IMR-90 (cell line): ENCODE measurements at regions not wholly inside any gene's neighbourhood (a gene's known extent, or its start where the extent isn't known, plus 50 kb on each side); places are given as distances from the start of the nearest gene placed in this dataset.

Experiments
- ATAC-seq: fragments of 200-7000 bp; cut with Tn5 transposase; 2 replicates; pipeline ENCODE4 v1.9.1; 2020; ENCODE audit warnings: low read depth, mild to moderate bottlenecking, moderate library complexity
- BruUV-seq: library from RNA; stranded (reverse); fragments of 400-500 nt; replicated peaks from 2 replicates; lab custom pipeline; 2021; lab: Mats Ljungman, UMichigan
- CTCF ChIA-PET: fragments of 300-600 bp; formaldehyde crosslinking; extraction: SDS; loops from one replicate; lab custom pipeline; 2021; ENCODE audit warnings: antibody characterized with exemption; lab: Yijun Ruan, JAX
- POLR2A ChIA-PET: fragments of 300-600 bp; sonication (Branson Sonifier 250); formaldehyde crosslinking; loops from one replicate; lab custom pipeline; 2022; ENCODE audit warnings: antibody characterized with exemption; ENCODE audit not compliant: unreplicated experiment; lab: Charles Lee
- DNase-seq: peaks from one replicate; pipeline ENCODE4 v3.0.0; 2013
- H2AFZ ChIP-seq: replicated peaks from 2 replicates; pipeline ENCODE3; 2013; ENCODE audit warnings: low read length, mild to moderate bottlenecking; ENCODE audit not compliant: poor library complexity
- H2AK5ac ChIP-seq: 2 replicates; pipeline ENCODE4 v1.6.1; 2013; ENCODE audit warnings: low read depth, low read length, inconsistent platforms
- H2AK9ac ChIP-seq: replicated peaks from 2 replicates; pipeline ENCODE3; 2013; ENCODE audit warnings: mild to moderate bottlenecking, low read depth, low read length, moderate library complexity; ENCODE audit not compliant: poor library complexity
- H2BK120ac ChIP-seq: 2 replicates; pipeline ENCODE4 v1.6.1; 2013; ENCODE audit warnings: low read depth, low read length, inconsistent platforms
- H2BK15ac ChIP-seq: 3 replicates; pipeline ENCODE4 v1.6.1; 2013; ENCODE audit warnings: low read depth, low read length, inconsistent platforms
- H2BK20ac ChIP-seq: 2 replicates; pipeline ENCODE4 v1.6.1; 2013; ENCODE audit warnings: low read depth, mild to moderate bottlenecking, inconsistent platforms, low read length, moderate library complexity
- H2BK5ac ChIP-seq: 2 replicates; pipeline ENCODE4 v1.6.1; 2013; ENCODE audit warnings: mild to moderate bottlenecking, low read depth, low read length, inconsistent platforms; ENCODE audit not compliant: poor library complexity, severe bottlenecking
- H3K14ac ChIP-seq: replicated peaks from 2 replicates; pipeline ENCODE4 v1.6.1; 2013; ENCODE audit warnings: low read depth, low read length, inconsistent platforms
- H3K18ac ChIP-seq: 2 replicates; pipeline ENCODE4 v1.6.1; 2013; ENCODE audit warnings: low read depth, low read length, control low read depth
- H3K23ac ChIP-seq: 2 replicates; pipeline ENCODE4 v1.6.1; 2013; ENCODE audit warnings: low read depth, low read length, inconsistent platforms
- H3K27ac ChIP-seq: 2 replicates; pipeline ENCODE4 v1.5.1; 2013; ENCODE audit warnings: mild to moderate bottlenecking, control low read depth, low read length; ENCODE audit not compliant: insufficient read depth
- H3K27me3 ChIP-seq: 2 replicates; pipeline ENCODE4 v1.6.1; 2013; ENCODE audit warnings: low read length; ENCODE audit not compliant: control insufficient read depth, insufficient read depth
- H3K36me3 ChIP-seq: 2 replicates; pipeline ENCODE4 v1.6.1; 2013; ENCODE audit warnings: low read length, mixed read lengths; ENCODE audit not compliant: control insufficient read depth, insufficient read depth
- H3K4ac ChIP-seq: 2 replicates; pipeline ENCODE4 v1.6.1; 2013; ENCODE audit warnings: low read depth, low read length, inconsistent platforms
- H3K4me1 ChIP-seq: 2 replicates; pipeline ENCODE4 v1.6.1; 2013; ENCODE audit warnings: low read length, mixed read lengths; ENCODE audit not compliant: control insufficient read depth, insufficient read depth
- H3K4me2 ChIP-seq: 2 replicates; pipeline ENCODE4 v1.6.1; 2013; ENCODE audit warnings: low read depth, mild to moderate bottlenecking, control low read depth, low read length, moderate library complexity
- H3K4me3 ChIP-seq: 2 replicates; pipeline ENCODE4 v1.5.1; 2013; ENCODE audit warnings: low read depth, mild to moderate bottlenecking, control low read depth, low read length, moderate library complexity; ENCODE audit not compliant: insufficient read depth
- H3K56ac ChIP-seq: 2 replicates; pipeline ENCODE4 v1.6.1; 2013; ENCODE audit warnings: low read length, inconsistent platforms; ENCODE audit not compliant: insufficient read depth; ENCODE audit errors: extremely low read depth
- H3K79me1 ChIP-seq, 2 experiments: 2 replicates each; pipeline ENCODE4 v1.6.1; 2013; ENCODE audit warnings: low read length in 2 of 2, inconsistent platforms in 1 of 2, low read depth in 1 of 2
- H3K9ac ChIP-seq: 2 replicates; pipeline ENCODE4 v1.6.1; 2013; ENCODE audit warnings: low read depth, low read length, control low read depth
- H3K9me1 ChIP-seq: 2 replicates; pipeline ENCODE4 v1.6.1; 2013; ENCODE audit warnings: low read length, inconsistent platforms; ENCODE audit not compliant: insufficient read depth
- H3K9me3 ChIP-seq: 2 replicates; pipeline ENCODE4 v1.6.1; 2013; ENCODE audit warnings: low read length; ENCODE audit not compliant: control insufficient read depth, insufficient read depth
- H4K20me1 ChIP-seq: 2 replicates; pipeline ENCODE4 v1.6.1; 2013; ENCODE audit warnings: low read length, inconsistent platforms; ENCODE audit not compliant: insufficient read depth
- H4K5ac ChIP-seq: 2 replicates; pipeline ENCODE4 v1.6.1; 2013; ENCODE audit warnings: mild to moderate bottlenecking, low read depth, low read length, control low read depth
- H4K8ac ChIP-seq, 2 experiments: 2 replicates each; pipeline ENCODE4 v1.6.1; 2013; ENCODE audit warnings: low read depth in 2 of 2, low read length in 2 of 2, control low read depth in 1 of 2, inconsistent platforms in 1 of 2
- H4K91ac ChIP-seq: 2 replicates; pipeline ENCODE4 v1.6.1; 2013; ENCODE audit warnings: low read depth, low read length, inconsistent platforms; ENCODE audit not compliant: insufficient read depth
- BHLHE40 ChIP-seq: fragments of 150-350 bp; IDR thresholded peaks from 2 replicates; pipeline ENCODE4 v1.6.1; 2016; ENCODE audit warnings: mild to moderate bottlenecking, low read depth, low read length
- CHD1 ChIP-seq: IDR thresholded peaks from 2 replicates; pipeline ENCODE4 v1.6.1; 2012; ENCODE audit warnings: low read depth, low read length, improper control_type of control experiment
- WGBS, 2 experiments: methylation state at CpG; one replicate each; pipeline versions ENCODE4 v1.1.5 to v1.1.7; 2013; ENCODE audit warnings: missing lambda C conversion rate in 2 of 2; ENCODE audit not compliant: insufficient read length in 1 of 2; ENCODE audit errors: extremely low coverage in 2 of 2; 5-methylcytosine and 5-hydroxymethylcytosine counted together
- dilution Hi-C: fragments of 300-500 bp; cut with HindIII; formaldehyde crosslinking; loops from one replicate; pipeline ENCODE4 v1.14.3; 2018; ENCODE audit warnings: low sequenced_read_pairs; ENCODE audit not compliant: unreplicated experiment
- in situ Hi-C: fragments of 300-500 bp; cut with MboI; formaldehyde crosslinking; loops from 3 replicates; pipeline ENCODE4 v1.14.3; 2019; ENCODE audit warnings: low sequenced_read_pairs, inconsistent platforms, mixed read lengths
- intact Hi-C: fragments of 100-400 bp; cut with micrococcal nuclease; formaldehyde crosslinking; loops from 2 replicates; pipeline ENCODE4 v1.10.0; 2022

DNA sequence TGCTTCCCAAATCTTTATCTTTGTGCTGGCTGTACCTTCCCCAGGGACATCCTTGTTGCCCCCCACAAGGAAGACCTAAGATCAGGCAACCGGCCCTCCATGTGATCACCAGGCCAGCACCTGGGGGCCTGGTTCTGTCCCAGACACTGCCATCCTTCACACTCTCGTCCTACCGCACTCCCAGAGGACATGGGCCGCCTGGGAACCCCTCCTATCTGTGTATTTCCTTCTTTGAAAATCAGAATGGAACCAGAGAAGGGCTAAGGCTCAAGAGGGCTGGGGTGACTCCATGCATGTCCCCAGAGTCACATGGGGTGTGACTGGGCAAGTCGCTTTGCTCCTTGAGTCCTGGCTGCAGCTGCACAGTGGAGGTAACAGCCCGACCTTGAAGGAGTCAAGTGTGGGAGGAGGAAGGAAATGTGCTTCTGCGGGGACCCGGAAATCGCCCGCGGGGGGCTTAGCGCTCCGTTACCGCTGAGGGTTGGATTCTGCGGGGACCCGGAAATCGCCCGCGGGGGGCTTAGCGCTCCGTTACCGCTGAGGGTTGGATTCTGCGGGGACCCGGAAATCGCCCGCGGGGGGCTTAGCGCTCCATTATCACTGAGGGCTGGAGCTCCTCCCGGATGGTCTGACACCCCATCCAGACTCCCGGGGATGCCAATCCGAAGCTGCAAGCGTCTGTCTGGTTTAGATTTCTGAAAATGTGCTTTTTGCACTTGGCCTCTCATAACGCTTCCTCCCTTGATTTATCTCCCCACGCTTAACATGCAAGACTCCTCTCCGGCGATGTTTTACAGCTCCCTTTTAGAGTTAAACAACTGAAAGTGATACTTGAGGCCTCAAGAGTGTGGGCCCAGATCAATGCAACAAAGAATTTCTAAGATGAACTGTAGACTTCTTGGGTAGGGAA lies 278.9 kb downstream of the NPHP4 start (continued):
- TF ChIP-seq CHD1, result no peak

DNA sequence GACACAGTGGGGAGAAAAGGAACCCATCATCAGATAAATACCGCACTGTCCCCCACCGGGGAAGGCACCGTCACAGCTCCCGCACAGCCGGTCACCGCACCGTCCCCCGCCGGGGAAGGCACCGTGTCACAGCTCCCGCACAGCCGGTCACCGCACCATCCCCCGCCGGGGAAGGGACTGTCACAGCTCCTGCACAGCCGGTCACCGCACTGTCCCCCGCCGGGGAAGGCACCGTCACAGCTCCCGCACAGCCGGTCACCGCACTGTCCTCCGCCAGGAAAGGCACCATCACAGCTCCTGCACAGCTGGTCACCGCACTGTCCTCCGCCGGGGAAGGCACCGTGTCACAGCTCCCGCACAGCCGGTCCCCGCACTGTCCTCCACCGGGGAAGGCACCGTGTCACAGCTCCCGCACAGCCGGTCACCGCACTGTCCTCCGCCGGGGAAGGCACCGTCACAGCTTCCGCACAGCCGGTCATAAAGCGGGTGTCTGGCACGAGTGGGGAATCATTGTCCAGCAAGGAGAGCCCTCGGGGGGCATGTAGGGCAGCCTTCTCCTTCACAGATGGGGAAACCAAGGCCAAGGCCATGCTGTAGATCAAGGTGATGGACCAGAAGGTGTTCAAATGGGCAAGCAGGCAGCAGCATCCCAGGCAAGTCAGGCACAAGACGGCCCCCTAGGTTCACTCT lies 280.1 kb downstream of the NPHP4 start:
- no peaks in the 10 kb centered on the region for H4K20me1 ChIP-seq
- H3K14ac ChIP-seq, result no peak overlapping the region
- H3K79me1 ChIP-seq, result no peaks in the 10 kb centered on the region
- H3K4me3 ChIP-seq, result no peak overlapping the region
- H2BK120ac ChIP-seq, result no peak overlapping the region
- H3K27ac ChIP-seq, result no peak overlapping the region
- no peak overlapping the region for H4K5ac ChIP-seq
- no peak overlapping the region for H3K4ac ChIP-seq
- H2BK15ac ChIP-seq, result no peak overlapping the region
- TF ChIP-seq BHLHE40, result no peak
- intact Hi-C loops (no loop called here), dilution Hi-C loops (no loop called here), in situ Hi-C loops (no loop called here)
- ChIA-PET CTCF (no interaction called here), POLR2A (no interaction called here)
- no peak overlapping the region for H3K4me2 ChIP-seq
- no peak overlapping the region for H2BK5ac ChIP-seq
- H2AK5ac ChIP-seq, result no peak overlapping the region
- no peak overlapping the region for H3K23ac ChIP-seq
- peaks cover 49% of the 10 kb centered on the region for H3K9me3 ChIP-seq
- H3K56ac ChIP-seq, result no peak overlapping the region
- no TSS peak for BruUV-seq
- H3K4me1 ChIP-seq, result no peaks in the 10 kb centered on the region
- no peaks in the 10 kb centered on the region for H3K36me3 ChIP-seq
- ATAC-seq (no peak), DNase-seq (no peak)
- no peak overlapping the region for H4K91ac ChIP-seq
- 90% methylated on average over 30 of the region's 45 CpGs; no CpG with 5 or more reads in 1 of the 2 experiments for WGBS, 2 experiments
- no peak overlapping the region for H2AK9ac ChIP-seq
- H2AFZ ChIP-seq, result no peak overlapping the region
- H4K8ac ChIP-seq, result no peak overlapping the region
- H3K9ac ChIP-seq, result no peak overlapping the region
- H3K27me3 ChIP-seq, result no peaks in the 10 kb centered on the region
- H3K9me1 ChIP-seq, result no peaks in the 10 kb centered on the region
- H3K18ac ChIP-seq, result no peak overlapping the region
- H2BK20ac ChIP-seq, result no peak overlapping the region
